GM08714 (cell line): ENCODE measurements at regions not wholly inside any gene's neighbourhood (a gene's known extent, or its start where the extent isn't known, plus 50 kb on each side); places are given as distances from the start of the nearest gene placed in this dataset.

Source experiments
- H3K4me3 ChIP-seq: fragments of 200-500 bp; sonication (Bioruptor generic); 2 replicates; pipeline ENCODE4 v1.5.1; 2014; ENCODE audit warnings: mild to moderate bottlenecking, low read length, inconsistent platforms
- ZNF274 ChIP-seq: IDR thresholded peaks from 2 replicates; pipeline ENCODE4 v1.6.1; 2012; ENCODE audit warnings: mild to moderate bottlenecking, low read depth, low read length

DNA sequence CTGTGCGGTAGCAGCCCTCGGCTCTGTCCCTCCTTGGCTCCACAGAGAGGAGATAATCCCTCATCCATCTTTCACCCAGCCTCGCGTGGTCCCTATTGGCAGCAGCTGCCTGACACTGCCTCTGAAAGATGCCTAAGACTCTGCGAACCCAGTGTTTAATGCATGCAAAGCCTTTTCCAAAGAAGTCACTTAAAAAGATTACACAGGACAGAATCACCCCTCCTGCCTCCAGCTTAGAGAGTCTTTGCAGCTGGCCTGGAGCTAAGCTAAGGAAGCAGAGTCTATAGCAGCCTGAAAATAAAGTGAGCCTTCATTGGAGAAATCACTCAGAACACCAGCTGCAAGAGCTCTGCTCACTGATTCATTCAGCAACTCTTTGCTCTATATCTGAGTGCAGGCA is 247.2 kb downstream of the SHQ1 start:
- TF ChIP-seq ZNF274: no peak
- H3K4me3 ChIP-seq: no peak overlapping the region

DNA sequence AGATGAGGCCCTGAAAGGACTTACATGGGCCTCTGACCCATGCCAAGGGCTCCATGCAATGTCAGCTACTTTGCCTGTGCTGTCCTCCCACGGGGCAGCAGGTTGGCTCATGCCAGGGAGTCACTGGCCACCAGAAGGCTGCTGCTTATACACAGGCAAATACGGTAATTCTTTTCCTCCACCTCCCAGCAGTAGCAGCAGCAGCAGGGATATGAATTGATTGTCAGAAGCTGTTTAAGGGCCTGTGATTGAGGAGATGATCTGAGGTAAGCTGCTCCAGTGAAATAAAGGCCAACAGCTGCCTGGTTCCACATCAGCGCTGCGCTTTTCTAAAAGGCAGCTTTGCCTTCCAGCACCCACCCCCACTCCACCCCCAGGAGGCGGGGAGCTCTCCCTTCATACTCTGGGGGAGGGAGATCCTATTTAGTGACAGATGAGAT is 250.5 kb downstream of the SHQ1 start:
- TF ChIP-seq ZNF274: no peak
- H3K4me3 ChIP-seq: no peak overlapping the region

GRCh38 chr3:72597043-72597442 is 251.2 kb downstream of the SHQ1 start:
- TF ChIP-seq ZNF274: no peak
- no peak overlapping the region for H3K4me3 ChIP-seq

- no peak overlapping the region for H3K4me3 ChIP-seq
- no peak for TF ChIP-seq ZNF274
These were observed 252.2 kb downstream of the SHQ1 start for GRCh38 chr3:72595927-72596610.

DNA sequence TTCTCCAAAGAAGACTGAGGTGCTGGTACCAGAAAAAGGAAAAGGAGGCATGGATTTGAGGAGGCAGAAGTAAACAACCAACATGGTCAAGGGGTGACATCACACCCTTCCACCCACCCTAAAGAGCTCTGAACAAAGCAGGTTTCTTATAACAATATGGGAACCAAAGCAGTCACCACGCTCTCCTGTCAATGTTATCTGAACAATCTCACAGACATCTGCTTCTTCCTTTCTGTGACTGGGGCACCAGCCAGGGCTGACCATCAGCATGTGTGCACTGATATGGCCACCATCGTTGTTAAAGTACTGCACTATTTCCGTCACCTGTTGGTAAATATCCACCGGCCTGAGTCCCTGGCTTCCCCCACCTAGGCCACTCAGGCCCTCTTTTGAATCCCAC is 252.9 kb downstream of the SHQ1 start:
- TF ChIP-seq ZNF274: no peak
- H3K4me3 ChIP-seq: no peak overlapping the region

GRCh38 chr3:72594615-72595215 is 253.5 kb downstream of the SHQ1 start:
- TF ChIP-seq ZNF274: no peak
- no peak overlapping the region for H3K4me3 ChIP-seq

DNA sequence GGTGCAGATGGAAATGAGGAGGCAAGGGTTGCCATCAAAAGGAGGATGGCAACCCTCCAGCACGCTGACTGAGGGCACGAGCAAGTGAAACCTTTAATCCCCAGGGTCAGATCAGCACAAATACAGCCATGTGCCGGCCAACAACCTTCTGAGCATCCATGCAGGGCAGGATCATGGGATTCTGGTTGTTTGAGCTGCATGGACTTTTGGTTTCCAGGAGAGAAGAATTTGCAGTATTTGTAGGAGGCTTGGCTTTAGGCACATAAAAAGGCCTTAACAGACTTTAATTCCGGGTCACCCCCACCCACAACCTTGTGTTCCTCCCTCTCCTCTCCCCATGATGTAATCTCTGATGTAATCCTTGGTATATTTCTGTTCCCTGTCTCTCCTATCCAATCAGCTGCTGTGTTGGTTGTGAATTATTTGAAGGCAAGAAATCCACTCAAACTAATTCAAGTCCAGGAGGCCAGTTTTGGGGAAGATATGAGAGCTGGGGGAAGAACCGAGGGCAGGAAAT is 254.3 kb downstream of the SHQ1 start:
- no peak for TF ChIP-seq ZNF274
- no peak overlapping the region for H3K4me3 ChIP-seq

DNA sequence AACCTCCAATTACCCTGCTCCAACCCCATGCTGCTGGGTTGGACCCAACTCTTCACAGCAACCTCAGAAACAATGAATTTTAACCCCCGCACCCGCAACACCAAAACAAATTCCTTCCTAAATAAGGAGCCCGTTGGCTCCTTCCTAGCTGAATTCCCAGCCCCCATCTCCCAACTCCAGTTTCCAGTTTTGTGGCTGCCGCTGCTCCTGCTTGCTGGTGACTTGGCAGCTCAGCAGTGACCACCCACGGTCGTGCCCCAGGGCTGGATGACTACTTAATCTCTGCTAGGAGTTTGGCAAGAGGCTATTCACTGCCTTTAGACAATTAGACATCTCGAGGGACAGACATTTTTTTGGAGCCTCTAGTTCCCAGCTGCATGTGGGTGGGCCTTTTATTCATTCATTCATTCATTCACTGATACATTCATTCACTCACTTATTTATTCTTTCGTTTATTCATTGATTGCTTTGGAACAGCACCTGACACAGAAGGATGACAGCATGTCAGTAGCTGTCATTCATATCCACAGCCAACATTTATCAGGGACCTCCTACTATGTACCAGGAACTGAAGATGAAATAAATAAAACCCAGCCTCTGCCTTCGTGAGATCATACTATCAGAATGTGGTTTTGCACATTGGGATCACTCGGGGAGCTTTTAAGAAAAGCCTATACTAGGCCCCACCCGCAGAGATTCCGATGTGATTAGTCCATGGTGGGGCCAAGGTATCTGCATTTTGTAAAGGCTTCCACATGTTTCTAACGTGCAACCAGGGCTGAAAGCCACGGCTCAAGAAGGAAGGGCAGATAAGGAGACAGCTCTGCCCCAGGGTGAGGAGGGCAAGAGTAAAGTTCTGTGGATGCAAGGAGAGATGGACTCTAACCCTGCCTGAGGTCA is 256.5 kb downstream of the SHQ1 start:
- no peak overlapping the region for H3K4me3 ChIP-seq
- no peak for TF ChIP-seq ZNF274

GRCh38 chr3:72590732-72591221 is 257.5 kb downstream of the SHQ1 start:
- no peak overlapping the region for H3K4me3 ChIP-seq
- no peak for TF ChIP-seq ZNF274

GRCh38 chr3:72587282-72587681 is 261.0 kb downstream of the SHQ1 start:
- no peak overlapping the region for H3K4me3 ChIP-seq
- TF ChIP-seq ZNF274: no peak

GRCh38 chr3:72586694-72587093 is 261.6 kb downstream of the SHQ1 start:
- TF ChIP-seq ZNF274: no peak
- no peak overlapping the region for H3K4me3 ChIP-seq

- H3K4me3 ChIP-seq: no peak overlapping the region
- no peak for TF ChIP-seq ZNF274
These were observed 262.3 kb downstream of the SHQ1 start for GRCh38 chr3:72585966-72586365.

- no peak for TF ChIP-seq ZNF274
- no peak overlapping the region for H3K4me3 ChIP-seq
These were observed 264.0 kb downstream of the SHQ1 start for GRCh38 chr3:72584262-72584661.

DNA sequence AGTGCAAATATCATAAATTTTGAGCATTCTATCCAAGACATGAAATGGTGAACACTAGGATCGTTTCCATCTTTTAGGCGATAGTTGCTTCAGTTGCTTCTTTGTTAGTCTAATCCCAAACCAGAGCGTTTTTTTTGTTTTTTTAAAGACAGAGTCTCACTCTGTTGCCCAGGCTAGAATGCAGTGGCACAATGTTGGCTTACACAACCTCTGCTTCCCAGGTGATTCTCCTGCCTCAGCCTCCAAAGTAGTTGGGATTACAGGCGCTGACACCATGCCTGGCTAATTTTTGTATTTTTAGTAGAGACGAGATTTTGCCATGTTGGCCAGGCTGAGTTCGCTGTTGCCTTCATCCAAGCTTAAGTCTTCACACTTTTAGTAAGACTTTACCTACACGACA is 265.3 kb downstream of the SHQ1 start:
- no peak overlapping the region for H3K4me3 ChIP-seq
- no peak for TF ChIP-seq ZNF274
